A549 (cell line): ENCODE measurements at regions not wholly inside any gene's neighbourhood (a gene's known extent, or its start where the extent isn't known, plus 50 kb on each side); places are given as distances from the start of the nearest gene placed in this dataset.
A peak's percentile ranks its signal among the peaks of the same experiment; 100 is the strongest.

Experiments used
- ATAC-seq, 2 experiments: fragments of 200-7000 bp in 1 of 2; fragments of >200 bp in 1 of 2; cut with Nextera tagmentation in 1 of 2; cut with Tn5 transposase in 1 of 2; 3 replicates each; pipeline versions ENCODE4 v1.8.0 to v1.9.1; 2018 to 2020; ENCODE audit warnings: mild to moderate bottlenecking in 1 of 2, moderate library complexity in 1 of 2
- CTCF ChIA-PET: fragments of 300-600 bp; sonication (Branson Sonifier 250); formaldehyde crosslinking; extraction: SDS; loops from one replicate; lab custom pipeline; 2021; ENCODE audit warnings: antibody characterized with exemption, inconsistent platforms; lab: Yijun Ruan, JAX
- POLR2A ChIA-PET: fragments of 350-600 bp; formaldehyde crosslinking; extraction: SDS; loops from one replicate; lab custom pipeline; 2021; ENCODE audit warnings: antibody characterized with exemption, inconsistent platforms; lab: Yijun Ruan, JAX
- DNase-seq, 2 experiments: peaks; one replicate each; pipeline versions ENCODE4 v3.0.0 to v3.0.0-alpha.2; 2011 to 2016; ENCODE audit warnings: low read depth in 1 of 2, low spot score in 1 of 2
- FAIRE-seq: peaks from 2 replicates; lab custom pipeline; 2011; peaks lifted over from hg19 to GRCh38; lab: Jason Lieb, UNC
- H3K27ac ChIP-seq, 2 experiments: fragments of >200 bp; sonication (Bioruptor Twin); formaldehyde crosslinking; 3 replicates each; pipeline ENCODE4 v1.5.1; 2016 to 2017
- H3K4me1 ChIP-seq: fragments of >200 bp; sonication (Bioruptor Twin); formaldehyde crosslinking; 3 replicates; pipeline ENCODE4 v1.6.1; 2016
- H3K4me2 ChIP-seq: fragments of >200 bp; sonication (Bioruptor Twin); formaldehyde crosslinking; 3 replicates; pipeline ENCODE4 v1.6.1; 2016
- H3K4me3 ChIP-seq: fragments of >200 bp; sonication (Bioruptor Twin); formaldehyde crosslinking; 3 replicates; pipeline ENCODE4 v1.5.1; 2016
- H3K9me3 ChIP-seq: fragments of >200 bp; sonication (Bioruptor Twin); formaldehyde crosslinking; 3 replicates; pipeline ENCODE4 v1.6.1; 2016
- CBX2 ChIP-seq: fragments of 200-600 bp; sonication (generic); IDR thresholded peaks from 2 replicates; pipeline ENCODE4 v1.6.1; 2016; ENCODE audit warnings: low read depth, mild to moderate bottlenecking, borderline replicate concordance
- CBX8 ChIP-seq: fragments of 200-600 bp; sonication (generic); IDR thresholded peaks from 2 replicates; pipeline ENCODE4 v1.6.1; 2016
- EHF ChIP-seq: fragments of 250-450 bp; sonication (Bioruptor Pico); IDR thresholded peaks from 2 replicates; pipeline ENCODE4 v1.5.0; 2020; ENCODE audit warnings: mild to moderate bottlenecking
- EP300 ChIP-seq, 2 experiments: fragments of >200 bp; sonication (Bioruptor Twin); formaldehyde crosslinking; IDR thresholded peaks; 2 replicates in 1 of 2; 3 replicates in 1 of 2; pipeline ENCODE4 v1.6.1; 2016 to 2017
- GATA3 ChIP-seq: IDR thresholded peaks from 2 replicates; pipeline ENCODE4 v1.6.1; 2012; ENCODE audit warnings: borderline replicate concordance
- HEYL ChIP-seq: fragments of 250-450 bp; sonication (Bioruptor Pico); IDR thresholded peaks from 2 replicates; pipeline ENCODE4 v1.8.0; 2021; ENCODE audit warnings: mild to moderate bottlenecking, moderate library complexity
- HOXA7 ChIP-seq: fragments of 250-450 bp; sonication (Bioruptor Pico); IDR thresholded peaks from 2 replicates; pipeline ENCODE4 v1.5.0; 2020; ENCODE audit warnings: mild to moderate bottlenecking, moderate library complexity
- JUNB ChIP-seq: fragments of >200 bp; sonication (Bioruptor Twin); formaldehyde crosslinking; IDR thresholded peaks from 2 replicates; pipeline ENCODE4 v1.6.1; 2016
- MYC ChIP-seq: IDR thresholded peaks from 2 replicates; pipeline ENCODE4 v1.6.1; 2012; ENCODE audit warnings: mild to moderate bottlenecking, inconsistent platforms, low read length, improper control_type of control experiment, borderline replicate concordance
- RARB ChIP-seq: fragments of 250-450 bp; sonication (Bioruptor Pico); IDR thresholded peaks from 2 replicates; pipeline ENCODE4 v1.8.0; 2021; ENCODE audit warnings: mild to moderate bottlenecking, moderate library complexity
- RCOR1 ChIP-seq: fragments of 150-350 bp; IDR thresholded peaks from 2 replicates; pipeline ENCODE4 v1.6.1; 2014; ENCODE audit warnings: antibody characterized with exemption, low read length, low read depth
- TFCP2L1 ChIP-seq: fragments of 250-450 bp; sonication (Bioruptor Pico); IDR thresholded peaks from 2 replicates; pipeline ENCODE4 v1.5.0; 2021; ENCODE audit warnings: mild to moderate bottlenecking
- TP53 ChIP-seq: fragments of 250-450 bp; sonication (Bioruptor Pico); IDR thresholded peaks from 2 replicates; pipeline ENCODE4 v1.5.0; 2021; ENCODE audit warnings: mild to moderate bottlenecking, moderate library complexity
- ZNF302 ChIP-seq: fragments of 250-450 bp; sonication (Bioruptor Pico); IDR thresholded peaks from 2 replicates; pipeline ENCODE4 v1.9.0; 2021; ENCODE audit warnings: inconsistent platforms, mild to moderate bottlenecking, moderate library complexity
- ZSCAN20 ChIP-seq: fragments of 250-450 bp; sonication (Bioruptor Pico); IDR thresholded peaks from 2 replicates; pipeline ENCODE4 v1.8.0; 2022; ENCODE audit warnings: mild to moderate bottlenecking, moderate library complexity
- WGBS: methylation state at CpG from one replicate; pipeline ENCODE4 v1.1.6; 2017; ENCODE audit errors: missing lambda C conversion rate; 5-methylcytosine and 5-hydroxymethylcytosine counted together
- TF ChIP-seq, protein P1 (sequence below): IDR thresholded peaks from 2 replicates; pipeline ENCODE4 v1.6.1; 2012; ENCODE audit warnings: low read depth, borderline replicate concordance
- TF ChIP-seq, protein P2 (sequence below): fragments of 250-450 bp; sonication (Bioruptor Pico); IDR thresholded peaks from 2 replicates; pipeline ENCODE4 v1.5.0; 2020; ENCODE audit warnings: low read depth, mild to moderate bottlenecking, moderate library complexity
- TF ChIP-seq, protein P3 (sequence below): fragments of 250-450 bp; sonication (Bioruptor Pico); IDR thresholded peaks from 2 replicates; pipeline ENCODE4 v1.5.0; 2021; ENCODE audit warnings: mild to moderate bottlenecking, moderate library complexity, borderline replicate concordance
- TF ChIP-seq, protein P4 (sequence below): fragments of 450-650 bp; IDR thresholded peaks from 2 replicates; pipeline ENCODE4 v1.6.1; 2014; ENCODE audit warnings: antibody characterized with exemption

DNA sequence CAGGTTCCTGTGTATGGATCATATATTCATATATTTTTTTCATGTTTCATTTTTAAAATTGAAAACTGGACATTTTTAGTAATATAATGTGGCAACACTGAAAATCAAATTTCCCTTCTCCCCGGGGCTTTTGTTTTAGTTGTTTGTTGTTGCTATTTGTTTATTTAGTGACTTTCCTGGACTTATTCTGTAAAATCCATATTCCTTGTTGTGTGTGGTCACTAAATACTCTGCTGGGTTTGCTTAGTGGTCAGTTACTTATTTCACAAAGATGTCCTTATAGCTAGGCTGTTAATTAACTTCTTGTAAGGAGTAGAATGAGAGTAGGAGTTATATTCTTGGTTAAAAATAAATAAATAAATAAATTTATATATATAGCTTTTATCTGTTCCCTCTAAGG, 121.6 kb upstream of the MED13L start:
- ChIA-PET POLR2A (no interaction called here), CTCF (interaction anchor here (1.2 kb wide), 1 partner anchor 34 kb away, joined by 4 read pairs; no protein-coding TSS in a partner anchor)
- H3K9me3 ChIP-seq = peaks cover 26% of the 10 kb centered on the region; the same call in 2 of the 3 replicates
- H3K27ac ChIP-seq = no peak overlapping the region
- peaks cover 5% of the 10 kb centered on the region; the same call in 1 of the 3 replicates for H3K4me1 ChIP-seq
- H3K4me2 ChIP-seq = no peak overlapping the region
- no peak for FAIRE-seq
- H3K4me3 ChIP-seq = no peak overlapping the region
- WGBS = 65% methylated on average over 1 of the region's 1 CpG
- TF ChIP-seq EHF (CRISPR knock-in tag) = no peak
- TF ChIP-seq ZSCAN20 (CRISPR knock-in tag) = no peak
- TF ChIP-seq CBX2 = no peak
- TF ChIP-seq, protein P1, sequence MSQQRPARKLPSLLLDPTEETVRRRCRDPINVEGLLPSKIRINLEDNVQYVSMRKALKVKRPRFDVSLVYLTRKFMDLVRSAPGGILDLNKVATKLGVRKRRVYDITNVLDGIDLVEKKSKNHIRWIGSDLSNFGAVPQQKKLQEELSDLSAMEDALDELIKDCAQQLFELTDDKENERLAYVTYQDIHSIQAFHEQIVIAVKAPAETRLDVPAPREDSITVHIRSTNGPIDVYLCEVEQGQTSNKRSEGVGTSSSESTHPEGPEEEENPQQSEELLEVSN = no peak
- TF ChIP-seq, protein P2, sequence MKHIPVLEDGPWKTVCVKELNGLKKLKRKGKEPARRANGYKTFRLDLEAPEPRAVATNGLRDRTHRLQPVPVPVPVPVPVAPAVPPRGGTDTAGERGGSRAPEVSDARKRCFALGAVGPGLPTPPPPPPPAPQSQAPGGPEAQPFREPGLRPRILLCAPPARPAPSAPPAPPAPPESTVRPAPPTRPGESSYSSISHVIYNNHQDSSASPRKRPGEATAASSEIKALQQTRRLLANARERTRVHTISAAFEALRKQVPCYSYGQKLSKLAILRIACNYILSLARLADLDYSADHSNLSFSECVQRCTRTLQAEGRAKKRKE (CRISPR knock-in tag) = no peak
- TF ChIP-seq, protein P3, sequence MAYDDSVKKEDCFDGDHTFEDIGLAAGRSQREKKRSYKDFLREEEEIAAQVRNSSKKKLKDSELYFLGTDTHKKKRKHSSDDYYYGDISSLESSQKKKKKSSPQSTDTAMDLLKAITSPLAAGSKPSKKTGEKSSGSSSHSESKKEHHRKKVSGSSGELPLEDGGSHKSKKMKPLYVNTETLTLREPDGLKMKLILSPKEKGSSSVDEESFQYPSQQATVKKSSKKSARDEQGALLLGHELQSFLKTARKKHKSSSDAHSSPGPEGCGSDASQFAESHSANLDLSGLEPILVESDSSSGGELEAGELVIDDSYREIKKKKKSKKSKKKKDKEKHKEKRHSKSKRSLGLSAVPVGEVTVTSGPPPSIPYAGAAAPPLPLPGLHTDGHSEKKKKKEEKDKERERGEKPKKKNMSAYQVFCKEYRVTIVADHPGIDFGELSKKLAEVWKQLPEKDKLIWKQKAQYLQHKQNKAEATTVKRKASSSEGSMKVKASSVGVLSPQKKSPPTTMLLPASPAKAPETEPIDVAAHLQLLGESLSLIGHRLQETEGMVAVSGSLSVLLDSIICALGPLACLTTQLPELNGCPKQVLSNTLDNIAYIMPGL = no peak
- TF ChIP-seq MYC = no peak
- TF ChIP-seq RCOR1 = no peak
- no peak for TF ChIP-seq RARB (CRISPR knock-in tag)
- TF ChIP-seq, all 56 proteins: peak for 0
- DNase-seq (no peak), ATAC-seq (no peak)

DNA sequence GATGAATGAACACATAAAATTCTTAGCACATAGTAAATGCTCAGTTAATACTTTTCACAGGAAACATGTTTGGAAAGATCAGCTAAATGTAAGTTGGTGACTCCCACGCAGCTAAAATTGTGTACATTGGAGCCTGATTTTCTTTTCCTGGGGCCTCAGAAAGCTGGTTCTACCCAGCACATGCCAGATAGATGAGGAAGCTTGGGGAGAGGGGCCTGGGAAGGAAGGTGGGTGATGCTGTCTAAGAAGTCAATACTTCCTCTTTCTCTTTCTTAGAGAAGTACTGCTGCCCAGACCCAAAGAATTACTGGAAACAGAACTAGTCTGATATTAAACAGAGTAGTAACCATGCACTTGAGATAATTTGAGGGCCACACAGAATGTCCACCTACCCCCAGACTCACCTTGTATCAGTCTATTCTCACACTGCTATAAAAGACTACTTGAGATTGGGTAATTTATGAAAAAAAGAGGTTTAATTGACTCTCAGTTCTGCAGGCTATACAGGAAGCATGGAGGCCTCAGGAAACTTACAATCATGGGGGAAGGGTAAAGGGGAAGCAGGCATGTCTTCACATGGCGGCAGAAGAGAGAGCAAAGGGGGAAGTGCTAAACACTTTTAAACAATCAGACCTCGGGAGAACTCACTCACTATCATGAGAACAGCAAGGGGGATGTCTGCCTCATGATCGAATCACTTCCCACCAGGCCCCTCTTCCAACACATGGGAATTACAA, 123.3 kb upstream of the MED13L start:
- FAIRE-seq = no peak
- ChIA-PET POLR2A (no interaction called here), CTCF (interaction anchor here (0.9 to 1.2 kb wide), 2 partner anchors 9 to 17 kb away, joined by 3 read pairs; no protein-coding TSS in a partner anchor)
- Histone ChIP-seq H3K4me2 (no peak overlapping the region), H3K27ac (no peak overlapping the region), H3K4me1 (peaks cover 17% of the 10 kb centered on the region), H3K4me3 (no peak overlapping the region), H3K9me3 (peaks cover 26% of the 10 kb centered on the region; the same call in 2 of the 3 replicates)
- ATAC-seq = no peak
- DNase-seq = no peak
- WGBS = 86% methylated on average over 4 of the region's 4 CpGs
- TF ChIP-seq, protein P3 = no peak
- TF ChIP-seq GATA3 = no peak

DNA sequence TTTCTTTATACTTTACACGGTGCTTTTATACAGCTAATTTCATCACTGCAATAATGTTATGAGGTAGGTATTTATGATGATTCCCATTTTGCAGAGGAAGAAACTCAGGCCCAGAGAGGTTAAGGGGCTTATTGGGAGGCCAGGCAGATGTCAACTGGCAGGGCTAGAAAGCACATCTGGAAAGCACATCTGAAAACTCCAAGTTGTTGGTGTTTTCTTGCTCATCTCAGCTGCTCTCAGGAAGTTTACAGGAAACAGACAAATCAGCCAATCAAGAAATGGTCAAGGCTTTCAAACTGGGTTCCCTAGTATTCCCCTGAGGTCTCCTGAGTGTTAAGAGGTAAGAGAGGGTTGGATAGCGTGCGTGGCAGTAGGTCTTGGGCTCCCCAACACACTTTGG, 124.1 kb upstream of the MED13L start:
- ATAC-seq (no peak), FAIRE-seq (no peak), DNase-seq (no peak)
- POLR2A ChIA-PET = no interaction called here
- peak overlapping the region in 1 of 2 experiments; percentile 44; a peak in 1 of 6 replicates for H3K27ac ChIP-seq
- 95% methylated on average over 3 of the region's 3 CpGs for WGBS
- H3K9me3 ChIP-seq = peaks cover 26% of the 10 kb centered on the region; the same call in 2 of the 3 replicates
- CTCF ChIA-PET = interaction anchor here (0.8 kb wide), 1 partner anchor 13 kb away, joined by 3 read pairs; no protein-coding TSS in a partner anchor
- peaks cover 24% of the 10 kb centered on the region for H3K4me1 ChIP-seq
- no peak overlapping the region for H3K4me3 ChIP-seq
- no peak overlapping the region for H3K4me2 ChIP-seq
- TF ChIP-seq ZNF302 (CRISPR knock-in tag) = no peak
- no peak for TF ChIP-seq HEYL (CRISPR knock-in tag)
- no peak for TF ChIP-seq JUNB
- TF ChIP-seq TFCP2L1 = no peak
- TF ChIP-seq, protein P1 = no peak
- no peak for TF ChIP-seq TP53 (CRISPR knock-in tag)
- TF ChIP-seq HOXA7 (CRISPR knock-in tag) = no peak
- TF ChIP-seq, protein P4, sequence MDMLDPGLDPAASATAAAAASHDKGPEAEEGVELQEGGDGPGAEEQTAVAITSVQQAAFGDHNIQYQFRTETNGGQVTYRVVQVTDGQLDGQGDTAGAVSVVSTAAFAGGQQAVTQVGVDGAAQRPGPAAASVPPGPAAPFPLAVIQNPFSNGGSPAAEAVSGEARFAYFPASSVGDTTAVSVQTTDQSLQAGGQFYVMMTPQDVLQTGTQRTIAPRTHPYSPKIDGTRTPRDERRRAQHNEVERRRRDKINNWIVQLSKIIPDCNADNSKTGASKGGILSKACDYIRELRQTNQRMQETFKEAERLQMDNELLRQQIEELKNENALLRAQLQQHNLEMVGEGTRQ = no peak
- no peak for TF ChIP-seq EP300 (IDR thresholded peaks at IDR 0.05)
- TF ChIP-seq MYC = no peak
- no peak for TF ChIP-seq CBX8
